ENCODE measurements at regions not wholly inside any gene's neighbourhood (a gene's known extent, or its start where the extent isn't known, plus 50 kb on each side); places are given as distances from the start of the nearest gene placed in this dataset.

GRCh38 chr14:105842105-105842504 is 315.7 kb downstream of the TMEM121 start:
- no peak for TF ChIP-seq PAX5 (IDR thresholded peaks at IDR 0.05; ENCODE audit: insufficient read depth, low read length, severe bottlenecking)
- TF ChIP-seq POLR2A (IDR thresholded peaks at IDR 0.05; ENCODE audit: low read depth, low read length) = peak; percentile 85
- TF ChIP-seq TAF1 (IDR thresholded peaks at IDR 0.05; ENCODE audit: low read depth, low read length) = no peak
- TF ChIP-seq POLR2AphosphoS5 (IDR thresholded peaks at IDR 0.05; ENCODE audit: low read depth, low read length) = peak; percentile 89
- TF ChIP-seq POU2F2 (IDR thresholded peaks at IDR 0.05; ENCODE audit: low read depth, low read length) = peak; percentile 63; the same call in 1 of the 2 replicates
- no peak for TF ChIP-seq SPI1 (IDR thresholded peaks at IDR 0.05; ENCODE audit: low read depth, low read length)
- peak; percentile 69 for FAIRE-seq
- DNase-seq (ENCODE audit: insufficient read length, low spot score) = no peak

DNA sequence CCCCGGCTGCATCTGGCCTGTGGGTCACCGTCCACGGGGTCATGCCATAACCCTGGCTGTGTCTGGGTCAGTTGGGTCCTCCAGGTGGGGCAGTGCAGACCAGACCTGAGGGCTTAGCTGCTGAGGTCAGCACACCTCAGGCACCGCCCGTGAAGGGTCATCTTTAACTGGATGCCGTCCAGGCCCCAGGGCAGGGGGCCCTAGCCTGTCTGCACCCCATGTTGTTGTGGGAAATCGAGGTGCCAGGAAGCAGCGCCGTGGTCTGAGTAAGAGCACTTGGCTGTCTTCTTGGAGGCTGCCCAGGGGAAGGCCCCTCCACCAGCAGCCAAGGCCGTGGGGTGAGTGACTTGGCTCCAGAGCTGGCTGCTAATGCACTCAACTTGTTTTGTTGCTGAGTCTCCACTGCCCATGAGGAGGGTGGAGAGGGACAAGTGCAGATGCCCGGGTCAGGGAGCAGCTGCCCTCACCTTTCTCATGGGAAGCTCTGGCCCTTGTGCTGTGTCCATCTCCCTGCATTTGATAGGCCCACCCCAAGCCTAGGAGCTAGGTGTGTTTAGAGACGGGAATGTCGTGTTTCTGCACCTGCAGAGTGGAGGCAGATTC is 317.2 kb downstream of the TMEM121 start:
- TF ChIP-seq SPI1 (IDR thresholded peaks at IDR 0.05; ENCODE audit: low read depth, low read length) = no peak
- no peak for TF ChIP-seq POU2F2 (IDR thresholded peaks at IDR 0.05; ENCODE audit: low read depth, low read length)
- TF ChIP-seq TAF1 (IDR thresholded peaks at IDR 0.05; ENCODE audit: low read depth, low read length) = no peak
- TF ChIP-seq PAX5 (IDR thresholded peaks at IDR 0.05; ENCODE audit: insufficient read depth, low read length, severe bottlenecking) = no peak
- TF ChIP-seq POLR2A (IDR thresholded peaks at IDR 0.05; ENCODE audit: low read depth, low read length) = no peak; the same call in none of the 2 replicates
- no peak for TF ChIP-seq POLR2AphosphoS5 (IDR thresholded peaks at IDR 0.05; ENCODE audit: low read depth, low read length)
- FAIRE-seq (no peak), DNase-seq (ENCODE audit: insufficient read length, low spot score) (no peak)

DNA sequence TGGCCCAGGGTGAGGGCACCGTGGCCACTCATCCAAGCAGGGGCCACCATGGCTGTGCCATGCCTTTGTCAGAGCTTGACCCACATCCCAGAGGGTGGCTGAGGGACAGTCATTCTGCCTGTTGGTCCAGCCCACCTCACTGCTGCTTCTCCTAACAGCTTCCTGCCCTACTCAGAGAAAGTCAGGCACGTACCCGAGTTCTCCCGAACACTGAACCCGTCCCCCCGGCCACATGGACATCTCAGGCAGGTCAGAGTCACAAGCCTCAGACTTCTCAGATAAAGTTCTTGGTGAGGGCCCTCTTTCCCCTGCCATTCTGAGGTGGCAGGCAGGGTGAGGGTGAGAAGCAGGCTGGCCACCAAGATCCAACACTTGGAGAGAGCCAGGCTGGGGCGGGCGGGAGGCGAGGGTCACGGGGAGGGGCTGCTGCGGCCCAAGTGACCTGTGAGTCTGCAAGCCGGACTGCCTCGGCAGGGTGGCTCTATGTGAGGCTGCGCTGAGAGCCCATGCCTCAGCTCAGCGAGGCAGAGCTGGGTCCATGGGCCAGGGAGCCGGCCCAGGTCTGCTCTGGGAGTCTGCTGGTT is 317.8 kb downstream of the TMEM121 start:
- FAIRE-seq (no peak), DNase-seq (ENCODE audit: insufficient read length, low spot score) (no peak)
- TF ChIP-seq SPI1 (IDR thresholded peaks at IDR 0.05; ENCODE audit: low read depth, low read length) = no peak
- no peak for TF ChIP-seq POU2F2 (IDR thresholded peaks at IDR 0.05; ENCODE audit: low read depth, low read length)
- TF ChIP-seq POLR2A (IDR thresholded peaks at IDR 0.05; ENCODE audit: low read depth, low read length) = no peak
- TF ChIP-seq PAX5 (IDR thresholded peaks at IDR 0.05; ENCODE audit: insufficient read depth, low read length, severe bottlenecking) = no peak

- no peak for DNase-seq (ENCODE audit: insufficient read length, low spot score)
- FAIRE-seq = no peak
- TF ChIP-seq POLR2A (IDR thresholded peaks at IDR 0.05; ENCODE audit: low read depth, low read length) = peak; percentile 18
- TF ChIP-seq PAX5 (IDR thresholded peaks at IDR 0.05; ENCODE audit: insufficient read depth, low read length, severe bottlenecking) = no peak
- TF ChIP-seq POLR2AphosphoS5 (IDR thresholded peaks at IDR 0.05; ENCODE audit: low read depth, low read length) = peak; percentile 7
- TF ChIP-seq SPI1 (IDR thresholded peaks at IDR 0.05; ENCODE audit: low read depth, low read length) = no peak
Measured at GRCh38 chr14:105844810-105845724, 318.7 kb downstream of the TMEM121 start.

GRCh38 chr14:105845725-105846309 is 319.4 kb downstream of the TMEM121 start:
- TF ChIP-seq SPI1 (IDR thresholded peaks at IDR 0.05; ENCODE audit: low read depth, low read length) (no peak), TAF1 (IDR thresholded peaks at IDR 0.05; ENCODE audit: low read depth, low read length) (no peak), POU2F2 (IDR thresholded peaks at IDR 0.05; ENCODE audit: low read depth, low read length) (no peak), POLR2AphosphoS5 (IDR thresholded peaks at IDR 0.05; ENCODE audit: low read depth, low read length) (peak; percentile 6; the same call in 1 of the 2 replicates), POLR2A (IDR thresholded peaks at IDR 0.05; ENCODE audit: low read depth, low read length) (peak; percentile 42)
- DNase-seq (ENCODE audit: insufficient read length, low spot score) = no peak
- FAIRE-seq = no peak

- FAIRE-seq = no peak
- TF ChIP-seq TAF1 (IDR thresholded peaks at IDR 0.05; ENCODE audit: low read depth, low read length) (no peak), POLR2AphosphoS5 (IDR thresholded peaks at IDR 0.05; ENCODE audit: low read depth, low read length) (peak; percentile 71; the same call in 1 of the 2 replicates), PAX5 (IDR thresholded peaks at IDR 0.05; ENCODE audit: insufficient read depth, low read length, severe bottlenecking) (no peak), SPI1 (IDR thresholded peaks at IDR 0.05; ENCODE audit: low read depth, low read length) (no peak), POLR2A (IDR thresholded peaks at IDR 0.05; ENCODE audit: low read depth, low read length) (peak; percentile 15; the same call in 1 of the 2 replicates), POU2F2 (IDR thresholded peaks at IDR 0.05; ENCODE audit: low read depth, low read length) (0 out of 2 replicates have a peak, but pooled peaks have one; percentile 38)
- no peak for DNase-seq (ENCODE audit: insufficient read length, low spot score)
Measured at GRCh38 chr14:105846312-105846711, 319.9 kb downstream of the TMEM121 start.

DNA sequence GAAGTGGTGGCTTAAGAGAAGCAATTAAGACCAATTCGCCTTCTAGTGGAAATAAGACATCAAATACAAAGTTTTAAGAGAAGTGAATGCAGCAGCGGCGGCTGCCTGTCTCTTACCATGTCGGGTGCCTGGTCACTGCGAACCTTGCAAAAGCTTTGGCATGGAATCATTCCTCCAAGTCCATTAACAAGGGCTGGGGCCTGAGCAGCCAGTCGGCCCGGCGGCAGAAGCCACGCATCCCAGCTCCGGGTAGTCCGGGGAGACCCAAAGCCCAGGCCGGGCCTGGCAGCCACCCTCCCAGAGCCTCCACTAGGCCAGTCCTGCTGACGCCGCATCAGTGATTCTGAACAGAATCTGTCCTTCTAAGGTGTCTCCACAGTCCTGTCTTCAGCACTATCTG is 321.0 kb downstream of the TMEM121 start:
- DNase-seq (ENCODE audit: insufficient read length, low spot score) = no peak
- FAIRE-seq = peak; percentile 35
- TF ChIP-seq TAF1 (IDR thresholded peaks at IDR 0.05; ENCODE audit: low read depth, low read length) = no peak
- peak; percentile 29; the same call in 1 of the 2 replicates for TF ChIP-seq POU2F2 (IDR thresholded peaks at IDR 0.05; ENCODE audit: low read depth, low read length)
- TF ChIP-seq POLR2AphosphoS5 (IDR thresholded peaks at IDR 0.05; ENCODE audit: low read depth, low read length) = peak; percentile 55

- DNase-seq (ENCODE audit: insufficient read length, low spot score) = no peak
- peak; percentile 40 for FAIRE-seq
- TF ChIP-seq POLR2AphosphoS5 (IDR thresholded peaks at IDR 0.05; ENCODE audit: low read depth, low read length) (peak; percentile 84), PAX5 (IDR thresholded peaks at IDR 0.05; ENCODE audit: insufficient read depth, low read length, severe bottlenecking) (no peak)
Measured at GRCh38 chr14:105848570-105848969, 322.2 kb downstream of the TMEM121 start.

GRCh38 chr14:105849933-105850626 is 323.7 kb downstream of the TMEM121 start:
- TF ChIP-seq PAX5 (IDR thresholded peaks at IDR 0.05; ENCODE audit: insufficient read depth, low read length, severe bottlenecking) (no peak), POLR2AphosphoS5 (IDR thresholded peaks at IDR 0.05; ENCODE audit: low read depth, low read length) (peak; percentile 92), POLR2A (IDR thresholded peaks at IDR 0.05; ENCODE audit: low read depth, low read length) (peak; percentile 89), POU2F2 (IDR thresholded peaks at IDR 0.05; ENCODE audit: low read depth, low read length) (peak; percentile 68; the same call in 1 of the 2 replicates), SPI1 (IDR thresholded peaks at IDR 0.05; ENCODE audit: low read depth, low read length) (no peak), TAF1 (IDR thresholded peaks at IDR 0.05; ENCODE audit: low read depth, low read length) (no peak)
- FAIRE-seq (peak; percentile 76), DNase-seq (ENCODE audit: insufficient read length, low spot score) (no peak)
